ENCODE measurements at regions not wholly inside any gene's neighbourhood (a gene's known extent, or its start where the extent isn't known, plus 50 kb on each side); places are given as distances from the start of the nearest gene placed in this dataset.
"Not testable (repeated sequence)": the region's sequence is repeated elsewhere in the genome, so short reads cannot be mapped to it uniquely, and the experiment has no call there.

DNA sequence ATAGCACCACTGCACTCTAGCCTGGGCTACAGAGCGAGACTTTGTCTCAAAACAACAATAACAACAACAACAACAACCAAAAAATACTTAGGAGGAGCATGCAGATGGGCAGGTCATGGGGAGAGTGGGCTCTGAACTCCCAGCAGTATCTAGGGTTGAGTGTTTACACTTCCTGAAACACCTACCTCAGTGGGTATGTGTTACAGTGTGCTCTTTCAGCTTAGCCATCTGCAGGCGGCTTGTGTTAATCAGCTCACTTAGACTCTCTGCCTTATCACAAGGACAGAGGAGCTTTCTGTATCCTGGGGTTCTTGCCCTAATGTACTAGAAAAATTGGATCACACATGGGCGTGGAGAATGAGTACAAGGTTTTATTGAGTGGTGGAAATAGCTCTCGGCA is 340.2 kb downstream of the KIF20B start:
- no peak for DNase-seq

DNA sequence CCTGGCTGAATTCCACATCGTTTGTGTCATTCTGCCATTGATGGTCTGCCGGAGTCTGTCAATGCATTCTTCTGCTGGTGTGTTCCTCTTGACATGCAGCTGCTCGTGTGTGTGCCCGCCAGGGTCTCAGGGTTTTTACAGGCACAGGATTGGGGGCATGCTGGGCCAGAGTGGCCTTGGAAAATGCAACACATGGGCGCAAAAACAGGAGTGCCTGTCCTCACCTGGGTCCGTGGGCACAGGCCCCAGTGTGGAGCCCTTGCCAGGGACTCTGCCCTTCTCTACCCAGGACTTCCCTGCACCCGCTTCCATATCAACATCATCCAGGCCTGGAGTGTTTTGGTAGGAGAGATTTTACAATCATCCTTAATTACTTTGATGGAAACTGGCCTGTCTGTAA is 340.7 kb downstream of the KIF20B start:
- DNase-seq = no peak

DNA sequence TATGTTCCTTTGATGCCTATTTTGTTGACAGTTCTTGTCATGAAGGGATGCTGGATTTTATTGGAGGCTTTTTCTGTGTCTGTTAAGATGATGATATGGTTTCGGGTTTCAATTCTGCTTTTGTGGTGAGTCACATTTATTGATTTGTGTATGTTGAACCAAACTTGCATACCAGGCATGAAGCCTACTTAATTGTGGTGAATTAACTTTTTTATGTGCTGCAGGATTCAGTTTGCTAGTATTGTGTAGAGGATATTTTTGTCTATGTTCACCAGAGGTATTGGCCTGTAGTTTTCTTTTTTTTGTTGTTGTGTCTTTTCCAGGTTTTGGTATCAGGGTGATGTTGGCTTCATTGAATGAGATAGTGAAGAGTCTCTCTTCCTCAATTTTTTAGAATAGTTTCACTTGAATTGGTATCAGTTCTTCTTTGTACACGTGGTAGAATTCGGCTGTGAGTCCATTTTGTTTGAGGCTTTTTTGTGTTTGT is 345.9 kb downstream of the KIF20B start:
- DNase-seq = no peak

DNA sequence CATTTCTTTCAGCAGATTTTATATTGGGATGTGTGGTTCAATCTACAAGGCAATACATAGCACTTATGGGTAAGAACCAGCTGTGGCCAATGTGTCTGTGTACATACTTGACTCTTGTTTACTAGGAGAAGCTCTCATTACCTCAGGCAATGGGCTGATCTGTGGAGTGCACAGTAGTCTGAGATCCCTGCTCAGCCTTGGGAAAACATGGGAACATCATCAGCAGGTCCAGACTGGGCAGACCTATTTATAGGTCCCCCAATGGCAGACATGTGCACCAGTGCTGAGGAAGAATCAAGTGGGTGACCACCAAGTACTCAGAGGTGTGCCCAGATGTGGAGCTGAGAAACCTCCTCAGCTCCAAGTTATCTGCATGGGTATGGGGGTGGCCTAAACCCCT is 349.7 kb downstream of the KIF20B start:
- DNase-seq = no peak

DNA sequence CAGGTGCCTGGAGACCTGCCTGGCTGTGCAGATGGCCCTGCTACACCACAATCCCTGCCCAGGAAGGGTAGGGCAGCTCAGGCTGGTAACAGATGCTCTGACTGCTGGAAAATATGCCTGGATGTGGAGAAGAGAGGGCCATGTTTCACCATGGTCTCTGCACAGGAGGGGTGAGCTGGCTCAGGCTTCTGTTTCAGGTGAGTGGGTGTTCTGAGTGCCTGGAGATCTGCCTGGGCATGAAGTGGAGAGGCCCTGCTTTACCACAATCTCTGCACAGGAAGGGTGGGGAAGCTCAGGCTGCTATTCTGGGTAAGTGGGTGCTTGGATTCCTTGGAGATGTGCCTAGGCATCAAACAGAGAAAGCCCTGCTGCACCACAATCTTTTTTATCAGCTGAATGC is 350.1 kb downstream of the KIF20B start:
- DNase-seq = no peak

DNA sequence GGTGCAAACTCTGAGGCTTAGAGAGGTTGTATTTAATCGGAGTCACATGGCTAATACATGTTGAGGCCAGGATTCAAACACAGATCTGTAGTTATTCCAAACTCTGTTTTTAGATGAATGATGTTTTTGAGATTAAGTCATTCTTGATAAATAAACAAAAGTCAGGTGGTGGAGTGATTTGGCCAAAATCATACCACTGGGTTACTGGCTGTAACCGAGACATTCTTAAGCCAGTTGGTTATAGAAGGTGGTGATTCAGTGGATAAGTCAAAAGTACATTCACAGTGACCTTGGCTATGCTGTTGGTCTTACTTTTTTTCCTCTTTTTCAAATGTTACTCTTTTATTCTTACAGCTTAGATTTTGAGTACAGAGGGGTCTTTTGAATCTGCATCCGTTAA is 361.4 kb downstream of the KIF20B start:
- no peak for DNase-seq

DNA sequence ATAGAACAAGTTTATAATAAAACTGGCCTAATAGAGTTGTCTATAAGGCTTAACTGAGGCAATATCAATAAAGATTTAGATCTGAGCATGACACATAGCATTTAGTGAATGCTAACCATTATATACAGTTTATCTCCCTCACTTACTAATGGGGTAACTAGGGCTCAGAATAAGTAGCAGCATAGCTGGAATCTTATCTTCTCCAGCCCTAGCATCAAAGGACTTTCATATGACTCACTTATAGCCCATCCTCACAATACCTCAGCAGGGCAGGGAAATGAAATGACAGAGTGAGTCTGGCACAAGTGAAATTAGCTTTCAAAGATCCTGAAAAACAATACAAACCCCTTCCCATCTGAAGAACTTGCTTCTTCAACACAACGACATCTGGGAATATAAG is 362.9 kb downstream of the KIF20B start:
- DNase-seq = no peak

DNA sequence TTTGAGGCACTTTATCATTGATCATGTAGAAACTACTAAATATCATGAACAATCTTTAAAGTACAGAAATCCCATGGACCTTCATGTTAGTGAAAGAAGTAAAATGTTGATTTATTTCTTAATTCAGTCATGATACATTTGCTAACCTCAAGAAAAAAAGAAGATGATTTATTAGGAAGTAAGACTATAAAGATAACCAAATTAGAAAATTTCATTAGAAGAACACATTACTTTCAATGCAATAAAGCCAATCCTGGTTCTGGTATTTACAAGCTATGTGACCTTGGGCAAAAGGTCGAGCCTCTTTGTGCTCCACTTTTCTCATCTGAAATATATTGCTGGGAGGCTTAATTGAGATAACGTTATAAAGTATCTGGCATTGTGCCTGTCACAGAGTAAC is 365.0 kb downstream of the KIF20B start:
- no peak for DNase-seq

DNA sequence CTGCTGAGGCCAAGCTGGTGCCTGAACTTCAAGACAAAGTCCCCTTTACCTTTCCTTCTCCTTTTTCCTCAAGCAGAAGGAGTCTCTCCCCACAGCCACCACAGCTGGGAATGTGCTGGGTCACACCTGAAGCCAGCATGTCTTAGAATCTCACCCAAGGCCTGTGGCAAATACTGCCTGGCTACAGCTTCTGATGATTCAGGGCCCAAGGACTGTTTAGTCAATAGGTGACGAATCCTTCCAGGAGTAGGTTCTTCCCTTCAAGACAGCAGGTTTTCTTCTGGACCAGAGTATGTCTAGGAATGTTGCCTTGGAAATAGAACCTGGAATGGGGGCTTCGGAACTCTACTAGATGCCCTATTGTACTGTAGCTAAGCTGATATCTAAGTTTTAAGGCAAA is 374.6 kb downstream of the KIF20B start:
- no peak for DNase-seq

DNA sequence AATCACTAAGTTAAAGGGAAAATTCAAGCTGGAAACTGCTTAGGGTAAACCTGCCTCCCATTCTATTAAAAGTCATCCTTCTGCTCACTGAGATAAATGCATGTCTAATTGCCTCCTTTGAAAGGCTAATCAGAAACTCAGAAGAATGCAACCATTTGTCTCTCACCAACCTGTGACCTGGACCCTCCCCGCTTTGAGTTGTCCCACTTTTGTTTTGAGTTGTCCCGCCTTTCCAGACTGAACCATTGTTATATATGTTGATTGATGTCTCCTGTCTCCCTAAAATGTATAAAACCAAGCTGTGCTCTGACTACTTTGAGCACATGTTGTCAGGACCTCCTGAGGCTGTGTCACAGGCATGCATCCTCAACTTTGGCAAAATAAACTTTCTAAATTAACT is 378.4 kb downstream of the KIF20B start:
- no peak for DNase-seq

DNA sequence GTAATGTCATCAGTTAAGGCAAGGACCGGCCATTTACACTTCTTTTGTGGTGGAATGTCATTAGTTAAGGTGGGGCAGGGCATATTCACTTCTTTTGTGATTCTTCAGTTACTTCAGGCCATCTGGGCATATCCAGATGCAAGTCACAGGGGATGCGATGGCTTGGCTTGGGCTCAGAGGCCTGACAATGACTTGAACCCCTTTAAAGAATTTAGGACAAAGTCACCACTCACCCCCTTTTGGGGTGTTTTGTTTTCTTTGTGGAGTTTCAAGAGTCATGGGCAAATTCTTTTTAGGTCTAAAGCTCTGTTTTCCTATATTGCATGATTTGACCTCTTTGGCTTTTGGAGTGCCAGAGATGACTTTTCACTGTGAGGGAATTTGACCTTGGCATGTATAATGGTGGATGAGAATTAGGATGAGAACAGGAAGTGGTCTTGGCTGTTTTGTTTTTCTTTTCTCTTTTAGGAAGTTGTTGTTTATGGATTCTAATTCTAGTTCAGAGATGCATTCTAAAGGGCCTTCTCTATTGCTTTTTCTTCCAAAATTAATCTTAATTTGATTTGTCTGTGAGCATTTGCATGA is 385.3 kb downstream of the KIF20B start:
- DNase-seq = not testable (repeated sequence)

DNA sequence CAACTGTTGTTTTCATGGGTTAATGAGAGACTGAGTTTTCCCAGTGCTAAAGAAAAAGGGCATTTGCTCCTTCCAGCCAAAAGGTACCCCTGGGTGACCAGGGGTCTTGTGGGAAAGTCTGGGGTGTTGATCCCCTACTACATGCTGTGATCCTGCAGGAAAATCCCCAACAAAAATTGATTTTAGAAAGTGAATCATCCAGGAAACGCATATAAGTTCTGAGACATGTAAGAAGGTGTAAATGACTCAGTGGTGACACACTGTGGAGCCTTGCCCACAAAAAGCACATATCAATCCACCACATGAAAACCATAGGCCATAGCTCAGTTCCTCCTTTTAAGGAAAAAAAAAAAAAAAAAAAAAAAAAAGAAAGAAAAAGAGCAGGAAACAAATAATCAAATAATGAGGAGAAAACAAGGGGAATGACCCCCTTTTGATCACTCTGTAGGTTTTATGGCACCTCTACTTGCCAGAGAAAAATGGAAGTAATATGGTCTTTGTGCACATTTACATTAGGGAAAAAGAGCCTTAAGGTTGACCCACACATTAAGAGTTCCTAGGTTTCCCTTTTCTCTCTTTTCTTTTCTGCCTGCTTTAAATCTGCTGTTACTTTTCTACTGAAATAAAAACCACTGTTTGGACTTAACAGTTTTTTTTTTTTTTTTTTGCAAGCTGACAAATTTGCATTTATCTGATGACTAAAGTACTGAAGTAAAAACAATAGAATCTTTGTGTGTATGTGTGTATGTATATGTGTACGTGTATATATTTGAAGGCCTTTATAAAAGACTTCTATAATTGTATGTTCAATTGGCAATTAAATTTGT is 386.0 kb downstream of the KIF20B start:
- DNase-seq = no peak

DNA sequence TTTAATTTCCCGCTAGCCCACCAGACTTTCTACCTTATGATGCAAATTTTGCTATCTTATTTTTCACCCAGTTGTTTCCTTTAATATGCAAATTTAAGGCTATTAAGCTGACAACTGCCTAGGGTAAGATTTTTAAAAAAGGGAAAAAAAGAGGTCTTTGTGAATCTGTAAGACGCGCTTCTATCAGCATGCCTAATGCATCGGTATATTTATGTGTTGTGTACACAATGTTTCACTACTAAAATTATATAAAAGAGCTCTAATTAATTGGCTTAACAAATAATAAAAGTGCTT is 386.6 kb downstream of the KIF20B start:
- DNase-seq = no peak

DNA sequence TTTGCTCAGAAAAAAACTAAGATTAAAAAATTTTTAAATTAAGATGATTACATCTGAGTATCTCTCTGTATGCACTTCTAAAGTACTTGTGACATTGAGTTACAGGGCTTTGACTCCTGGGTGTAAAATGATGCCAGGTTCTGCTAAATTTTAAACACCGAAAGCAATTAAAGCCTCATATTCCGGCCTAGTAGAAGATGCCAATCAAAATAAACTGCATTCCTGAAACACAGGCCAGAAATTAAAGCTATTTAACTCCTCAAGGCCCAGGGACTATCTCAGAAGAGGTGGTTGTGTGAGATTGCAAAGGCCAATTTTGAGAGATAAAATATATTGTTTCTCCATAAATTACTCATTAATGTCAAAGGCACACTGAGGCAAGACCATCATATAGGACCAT is 388.3 kb downstream of the KIF20B start:
- no peak for DNase-seq

DNA sequence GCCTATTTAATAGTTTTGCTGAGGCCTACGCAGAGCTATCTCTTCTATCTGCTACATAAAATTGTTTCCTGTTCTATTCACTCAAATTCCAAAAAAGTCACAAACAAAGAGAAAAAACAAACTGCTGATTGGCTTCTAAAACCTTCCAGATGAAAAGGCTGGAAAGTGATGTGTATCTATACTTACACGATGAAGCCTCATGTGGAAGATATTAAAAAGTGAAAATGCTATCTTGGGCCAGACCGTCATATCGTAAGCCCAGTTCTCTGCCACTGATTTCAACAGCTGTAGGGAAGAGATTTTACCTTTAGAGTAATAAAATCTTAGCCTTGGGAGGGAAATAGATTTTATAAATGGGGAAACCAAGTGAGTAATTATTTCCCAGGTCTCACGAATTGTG is 394.8 kb downstream of the KIF20B start:
- no peak for DNase-seq

DNA sequence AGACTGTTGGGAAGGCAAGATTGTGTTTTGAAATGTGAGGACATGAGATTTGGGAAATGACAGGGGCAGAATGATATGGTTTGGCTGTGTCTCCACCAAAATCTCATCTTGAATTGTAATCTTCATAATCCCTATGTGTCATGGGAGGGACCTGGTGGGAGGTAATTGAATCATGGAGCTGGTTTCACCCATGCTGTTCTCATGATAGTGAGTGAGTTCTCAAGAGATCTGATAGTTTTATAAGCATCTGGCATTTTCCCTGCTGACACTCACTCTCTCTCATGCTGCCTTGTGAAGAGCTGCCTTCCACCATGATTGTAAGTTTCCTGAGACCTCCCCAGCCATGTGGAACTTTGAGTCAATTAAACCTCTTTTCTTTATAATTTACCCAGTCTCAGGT is 406.2 kb downstream of the KIF20B start:
- DNase-seq = not testable (repeated sequence)

DNA sequence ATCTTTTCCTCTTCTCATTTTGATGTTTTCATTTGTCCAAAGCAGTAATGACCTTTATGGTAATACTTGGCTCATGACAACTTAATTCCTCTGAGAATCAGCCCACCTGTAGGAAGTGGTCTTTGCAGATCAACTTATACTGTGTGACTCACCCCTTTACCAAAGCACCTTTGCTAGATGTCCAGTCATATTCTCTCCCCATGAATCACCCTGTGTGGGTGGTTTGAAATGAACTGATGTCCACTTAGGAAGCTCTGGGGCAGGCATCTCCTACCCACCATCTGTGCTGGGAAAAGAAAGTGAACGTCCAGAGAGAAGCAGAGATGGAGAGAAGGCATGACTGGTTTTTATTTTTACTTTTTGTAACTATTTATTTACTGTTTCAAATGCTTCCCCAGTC is 410.3 kb downstream of the KIF20B start:
- DNase-seq = no peak

DNA sequence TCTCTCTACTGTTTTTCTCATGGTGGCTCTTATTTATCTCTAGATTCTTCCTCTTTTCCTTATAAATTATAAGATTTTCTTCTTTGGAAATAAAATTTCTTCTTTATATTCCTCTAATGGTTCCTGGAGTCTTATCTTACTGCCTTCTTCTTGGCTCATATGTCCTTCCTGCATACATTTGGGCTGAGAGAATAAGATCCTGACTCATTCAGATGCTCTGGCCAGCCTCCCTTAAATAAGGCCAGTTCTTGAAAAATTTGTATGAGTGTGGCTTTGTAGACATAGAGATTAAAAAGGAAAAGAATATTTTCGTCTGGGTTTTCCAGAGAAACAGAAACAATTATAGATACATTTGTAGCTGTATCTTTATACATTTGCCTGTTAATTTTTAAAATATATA is 411.3 kb downstream of the KIF20B start:
- no peak for DNase-seq

DNA sequence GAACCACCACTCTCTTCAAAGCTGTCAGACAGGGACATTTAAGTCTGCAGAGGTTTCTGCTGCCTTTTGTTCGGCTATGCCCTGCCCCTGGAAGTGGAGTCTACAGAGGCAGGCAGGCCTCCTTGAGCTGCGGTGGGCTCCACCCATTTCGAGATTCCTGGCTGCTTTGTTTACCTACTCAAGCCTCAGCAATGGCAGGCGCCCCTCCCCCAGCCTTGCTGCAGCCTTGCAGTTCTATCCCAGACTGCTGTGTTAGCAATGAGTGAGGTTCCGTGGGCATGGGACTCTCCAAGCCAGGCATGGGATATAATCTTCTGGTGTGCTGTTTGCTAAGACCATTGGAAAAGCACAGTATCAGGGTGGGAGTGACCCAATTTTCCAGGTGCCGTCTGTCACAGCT is 417.2 kb downstream of the KIF20B start:
- not testable (repeated sequence) for DNase-seq

DNA sequence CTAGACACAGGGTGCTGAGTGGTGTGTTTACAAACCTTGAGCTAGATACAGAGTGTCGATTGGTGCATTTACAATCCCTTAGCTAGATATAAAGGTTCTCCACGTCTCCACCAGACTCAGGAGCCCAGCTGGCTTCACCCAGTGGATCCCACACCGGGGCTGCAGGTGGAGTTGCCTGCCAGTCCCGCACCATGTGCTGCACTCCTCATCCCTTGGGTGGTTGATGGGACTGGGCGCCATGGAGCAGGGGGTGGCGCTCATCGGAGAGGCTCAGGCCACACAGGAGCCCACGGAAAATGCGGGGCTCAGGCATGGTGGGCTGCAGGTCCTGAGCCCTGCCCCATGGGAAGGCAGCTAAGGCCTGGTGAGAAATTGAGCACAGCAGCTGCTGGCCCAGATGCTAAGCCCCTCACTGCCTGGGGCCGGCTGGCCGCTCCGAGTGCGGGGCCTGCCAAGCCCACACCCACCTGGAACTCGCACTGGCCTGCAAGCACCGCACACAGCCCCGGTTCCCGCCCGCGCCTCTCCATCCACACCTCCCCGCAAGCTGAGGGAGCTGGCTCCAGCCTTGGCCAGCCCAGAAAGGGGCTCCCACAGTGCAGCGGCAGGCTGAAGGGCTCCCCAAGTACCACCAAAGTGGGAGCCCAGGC is 418.4 kb downstream of the KIF20B start:
- not testable (repeated sequence) for DNase-seq

DNA sequence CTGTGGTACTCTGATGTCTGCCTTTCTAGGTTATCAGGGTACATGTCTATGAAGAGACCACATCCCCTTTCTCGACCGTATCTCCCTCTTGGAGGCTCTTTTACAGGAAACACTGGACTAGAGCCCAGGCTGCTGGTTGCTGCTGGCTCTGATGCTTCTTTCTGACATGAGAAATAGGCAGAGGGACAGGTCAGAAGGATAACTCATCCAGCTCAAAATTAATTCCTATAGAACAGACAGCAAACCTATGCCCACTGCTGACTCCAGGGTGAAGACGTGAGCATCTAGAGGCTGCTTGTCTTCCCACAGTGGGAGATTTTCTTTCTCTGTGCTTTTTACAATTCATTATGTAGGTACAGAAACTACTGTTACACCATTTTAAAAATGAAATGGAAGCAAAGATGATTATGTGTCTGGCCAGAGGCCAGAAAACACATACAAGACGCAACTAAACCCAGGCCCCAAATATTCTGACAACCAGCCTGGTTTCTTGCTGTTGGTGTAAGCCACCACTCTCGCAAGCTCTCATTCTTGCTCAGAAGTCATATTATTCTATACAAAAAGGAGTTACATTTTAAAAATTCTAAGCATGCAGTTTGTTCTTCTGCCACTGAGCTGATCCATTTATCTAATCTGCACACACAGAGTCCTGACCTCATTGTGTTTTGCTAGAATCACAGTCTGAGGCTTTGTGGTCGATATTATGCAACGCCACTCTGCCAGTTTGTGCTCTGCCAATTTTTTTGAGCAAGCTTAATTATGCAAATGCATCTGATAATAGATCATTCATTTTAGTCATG is 424.3 kb downstream of the KIF20B start:
- no peak for DNase-seq

DNA sequence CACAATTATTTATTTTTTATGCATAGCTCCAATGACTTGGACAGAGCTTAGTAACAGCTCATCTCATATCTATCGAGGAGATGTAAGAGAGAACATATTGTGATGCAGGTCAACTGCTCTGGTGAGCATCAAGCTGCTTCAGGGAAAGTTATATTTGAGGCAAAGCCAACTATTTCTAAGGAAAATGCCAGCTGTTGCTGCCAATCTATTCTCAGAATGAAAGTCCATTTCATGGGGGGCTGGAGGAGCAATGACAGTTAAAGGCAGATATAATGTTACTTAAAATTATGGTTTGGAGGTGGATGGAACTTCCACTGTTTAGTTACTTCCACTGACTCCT is 424.8 kb downstream of the KIF20B start:
- no peak for DNase-seq

DNA sequence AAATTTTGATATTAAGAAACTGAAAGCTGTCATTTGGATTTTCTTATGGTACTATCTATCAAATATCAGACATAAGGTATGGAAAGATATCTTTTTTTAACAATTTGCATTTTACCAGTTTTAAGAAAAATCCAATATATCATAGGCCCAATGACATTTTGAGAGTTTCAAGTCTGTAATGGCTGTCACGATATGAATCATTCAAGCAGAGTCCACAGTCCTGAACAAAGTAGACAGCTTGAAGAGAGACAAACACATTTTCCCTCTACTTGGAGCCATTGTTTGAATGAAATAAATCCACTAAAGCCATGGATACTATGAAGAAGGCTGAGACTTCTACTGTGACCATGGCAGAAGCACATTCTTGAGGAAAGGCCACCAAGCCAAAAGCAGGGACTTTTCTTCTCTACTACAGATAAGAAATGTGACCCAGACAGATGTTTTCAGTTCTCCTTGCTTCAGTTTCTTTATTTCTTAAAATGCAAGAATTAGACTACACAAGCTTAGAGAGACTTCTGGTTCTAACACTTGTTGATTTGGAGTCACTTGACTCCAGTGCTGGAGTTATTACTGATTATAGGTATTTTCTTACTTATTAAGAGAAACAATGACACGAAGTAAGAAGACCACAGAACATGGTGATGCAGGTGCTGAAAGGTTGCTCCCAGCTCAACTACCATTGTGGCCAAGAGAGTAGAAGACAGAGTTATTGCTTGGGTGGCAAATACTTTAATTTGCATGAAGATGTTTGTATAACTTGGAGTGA is 429.1 kb downstream of the KIF20B start:
- DNase-seq = no peak

Measured in CD4-positive, alpha-beta T cell treated with Interleukin-15 for 1 hour (primary cell).